IMR-90 (cell line): ENCODE measurements at regions not wholly inside any gene's neighbourhood (a gene's known extent, or its start where the extent isn't known, plus 50 kb on each side); places are given as distances from the start of the nearest gene placed in this dataset.

Source experiments
- ATAC-seq: fragments of 200-7000 bp; cut with Tn5 transposase; 2 replicates; pipeline ENCODE4 v1.9.1; 2020; ENCODE audit warnings: low read depth, mild to moderate bottlenecking, moderate library complexity
- BruUV-seq: library from RNA; stranded (reverse); fragments of 400-500 nt; replicated peaks from 2 replicates; lab custom pipeline; 2021; lab: Mats Ljungman, UMichigan
- CTCF ChIA-PET: fragments of 300-600 bp; formaldehyde crosslinking; extraction: SDS; loops from one replicate; lab custom pipeline; 2021; ENCODE audit warnings: antibody characterized with exemption; lab: Yijun Ruan, JAX
- POLR2A ChIA-PET: fragments of 300-600 bp; sonication (Branson Sonifier 250); formaldehyde crosslinking; loops from one replicate; lab custom pipeline; 2022; ENCODE audit warnings: antibody characterized with exemption; ENCODE audit not compliant: unreplicated experiment; lab: Charles Lee
- DNase-seq: peaks from one replicate; pipeline ENCODE4 v3.0.0; 2013
- H2AFZ ChIP-seq: replicated peaks from 2 replicates; pipeline ENCODE3; 2013; ENCODE audit warnings: low read length, mild to moderate bottlenecking; ENCODE audit not compliant: poor library complexity
- H2AK5ac ChIP-seq: 2 replicates; pipeline ENCODE4 v1.6.1; 2013; ENCODE audit warnings: low read depth, low read length, inconsistent platforms
- H2AK9ac ChIP-seq: replicated peaks from 2 replicates; pipeline ENCODE3; 2013; ENCODE audit warnings: mild to moderate bottlenecking, low read depth, low read length, moderate library complexity; ENCODE audit not compliant: poor library complexity
- H2BK120ac ChIP-seq: 2 replicates; pipeline ENCODE4 v1.6.1; 2013; ENCODE audit warnings: low read depth, low read length, inconsistent platforms
- H2BK15ac ChIP-seq: 3 replicates; pipeline ENCODE4 v1.6.1; 2013; ENCODE audit warnings: low read depth, low read length, inconsistent platforms
- H2BK20ac ChIP-seq: 2 replicates; pipeline ENCODE4 v1.6.1; 2013; ENCODE audit warnings: low read depth, mild to moderate bottlenecking, inconsistent platforms, low read length, moderate library complexity
- H2BK5ac ChIP-seq: 2 replicates; pipeline ENCODE4 v1.6.1; 2013; ENCODE audit warnings: mild to moderate bottlenecking, low read depth, low read length, inconsistent platforms; ENCODE audit not compliant: poor library complexity, severe bottlenecking
- H3K14ac ChIP-seq: replicated peaks from 2 replicates; pipeline ENCODE4 v1.6.1; 2013; ENCODE audit warnings: low read depth, low read length, inconsistent platforms
- H3K18ac ChIP-seq: 2 replicates; pipeline ENCODE4 v1.6.1; 2013; ENCODE audit warnings: low read depth, low read length, control low read depth
- H3K23ac ChIP-seq: 2 replicates; pipeline ENCODE4 v1.6.1; 2013; ENCODE audit warnings: low read depth, low read length, inconsistent platforms
- H3K27ac ChIP-seq: 2 replicates; pipeline ENCODE4 v1.5.1; 2013; ENCODE audit warnings: mild to moderate bottlenecking, control low read depth, low read length; ENCODE audit not compliant: insufficient read depth
- H3K27me3 ChIP-seq: 2 replicates; pipeline ENCODE4 v1.6.1; 2013; ENCODE audit warnings: low read length; ENCODE audit not compliant: control insufficient read depth, insufficient read depth
- H3K36me3 ChIP-seq: 2 replicates; pipeline ENCODE4 v1.6.1; 2013; ENCODE audit warnings: low read length, mixed read lengths; ENCODE audit not compliant: control insufficient read depth, insufficient read depth
- H3K4ac ChIP-seq: 2 replicates; pipeline ENCODE4 v1.6.1; 2013; ENCODE audit warnings: low read depth, low read length, inconsistent platforms
- H3K4me1 ChIP-seq: 2 replicates; pipeline ENCODE4 v1.6.1; 2013; ENCODE audit warnings: low read length, mixed read lengths; ENCODE audit not compliant: control insufficient read depth, insufficient read depth
- H3K4me2 ChIP-seq: 2 replicates; pipeline ENCODE4 v1.6.1; 2013; ENCODE audit warnings: low read depth, mild to moderate bottlenecking, control low read depth, low read length, moderate library complexity
- H3K4me3 ChIP-seq: 2 replicates; pipeline ENCODE4 v1.5.1; 2013; ENCODE audit warnings: low read depth, mild to moderate bottlenecking, control low read depth, low read length, moderate library complexity; ENCODE audit not compliant: insufficient read depth
- H3K56ac ChIP-seq: 2 replicates; pipeline ENCODE4 v1.6.1; 2013; ENCODE audit warnings: low read length, inconsistent platforms; ENCODE audit not compliant: insufficient read depth; ENCODE audit errors: extremely low read depth
- H3K79me1 ChIP-seq, 2 experiments: 2 replicates each; pipeline ENCODE4 v1.6.1; 2013; ENCODE audit warnings: low read length in 2 of 2, inconsistent platforms in 1 of 2, low read depth in 1 of 2
- H3K9ac ChIP-seq: 2 replicates; pipeline ENCODE4 v1.6.1; 2013; ENCODE audit warnings: low read depth, low read length, control low read depth
- H3K9me1 ChIP-seq: 2 replicates; pipeline ENCODE4 v1.6.1; 2013; ENCODE audit warnings: low read length, inconsistent platforms; ENCODE audit not compliant: insufficient read depth
- H3K9me3 ChIP-seq: 2 replicates; pipeline ENCODE4 v1.6.1; 2013; ENCODE audit warnings: low read length; ENCODE audit not compliant: control insufficient read depth, insufficient read depth
- H4K20me1 ChIP-seq: 2 replicates; pipeline ENCODE4 v1.6.1; 2013; ENCODE audit warnings: low read length, inconsistent platforms; ENCODE audit not compliant: insufficient read depth
- H4K5ac ChIP-seq: 2 replicates; pipeline ENCODE4 v1.6.1; 2013; ENCODE audit warnings: mild to moderate bottlenecking, low read depth, low read length, control low read depth
- H4K8ac ChIP-seq, 2 experiments: 2 replicates each; pipeline ENCODE4 v1.6.1; 2013; ENCODE audit warnings: low read depth in 2 of 2, low read length in 2 of 2, control low read depth in 1 of 2, inconsistent platforms in 1 of 2
- H4K91ac ChIP-seq: 2 replicates; pipeline ENCODE4 v1.6.1; 2013; ENCODE audit warnings: low read depth, low read length, inconsistent platforms; ENCODE audit not compliant: insufficient read depth
- BHLHE40 ChIP-seq: fragments of 150-350 bp; IDR thresholded peaks from 2 replicates; pipeline ENCODE4 v1.6.1; 2016; ENCODE audit warnings: mild to moderate bottlenecking, low read depth, low read length
- CEBPB ChIP-seq: IDR thresholded peaks from 2 replicates; pipeline ENCODE4 v1.6.1; 2012; ENCODE audit warnings: low read depth, low read length, improper control_type of control experiment
- CHD1 ChIP-seq: IDR thresholded peaks from 2 replicates; pipeline ENCODE4 v1.6.1; 2012; ENCODE audit warnings: low read depth, low read length, improper control_type of control experiment
- FOS ChIP-seq: fragments of 150-350 bp; IDR thresholded peaks from 2 replicates; pipeline ENCODE4 v1.6.1; 2016; ENCODE audit warnings: low read depth, low read length
- MAFK ChIP-seq: IDR thresholded peaks from 2 replicates; pipeline ENCODE4 v1.6.1; 2012; ENCODE audit warnings: low read depth, low read length, improper control_type of control experiment
- MAZ ChIP-seq: IDR thresholded peaks from 2 replicates; pipeline ENCODE4 v1.6.1; 2012; ENCODE audit warnings: low read depth, mild to moderate bottlenecking, low read length, improper control_type of control experiment, moderate library complexity, borderline replicate concordance
- MXI1 ChIP-seq: IDR thresholded peaks from 2 replicates; pipeline ENCODE4 v1.6.1; 2012; ENCODE audit warnings: low read depth, mild to moderate bottlenecking, low read length, moderate library complexity, borderline replicate concordance
- NFE2L2 ChIP-seq: fragments of 150-350 bp; IDR thresholded peaks from 2 replicates; pipeline ENCODE4 v1.6.1; 2016; ENCODE audit warnings: low read depth, mild to moderate bottlenecking, low read length
- POLR2A ChIP-seq: IDR thresholded peaks from 2 replicates; pipeline ENCODE4 v1.6.1; 2012; ENCODE audit warnings: mild to moderate bottlenecking, low read depth, low read length
- RAD21 ChIP-seq: IDR thresholded peaks from 2 replicates; pipeline ENCODE4 v1.6.1; 2012; ENCODE audit warnings: low read length, improper control_type of control experiment
- RCOR1 ChIP-seq: IDR thresholded peaks from 2 replicates; pipeline ENCODE4 v1.6.1; 2012; ENCODE audit warnings: mild to moderate bottlenecking, low read length, improper control_type of control experiment; ENCODE audit not compliant: insufficient replicate concordance
- RFX5 ChIP-seq: IDR thresholded peaks from 2 replicates; pipeline ENCODE4 v1.8.0; 2012; ENCODE audit warnings: low read depth, mild to moderate bottlenecking, low read length, moderate library complexity
- SMC3 ChIP-seq: fragments of 150-350 bp; IDR thresholded peaks from 2 replicates; pipeline ENCODE4 v1.6.1; 2016; ENCODE audit warnings: low read depth, mild to moderate bottlenecking, antibody characterized with exemption, low read length, moderate library complexity
- whole genome bisulfite sequencing, 2 experiments: methylation state at CpG; one replicate each; pipeline versions ENCODE4 v1.1.5 to v1.1.7; 2013; ENCODE audit warnings: missing lambda C conversion rate in 2 of 2; ENCODE audit not compliant: insufficient read length in 1 of 2; ENCODE audit errors: extremely low coverage in 2 of 2; 5-methylcytosine and 5-hydroxymethylcytosine counted together
- dilution Hi-C: fragments of 300-500 bp; cut with HindIII; formaldehyde crosslinking; loops from one replicate; pipeline ENCODE4 v1.14.3; 2018; ENCODE audit warnings: low sequenced_read_pairs; ENCODE audit not compliant: unreplicated experiment
- in situ Hi-C: fragments of 300-500 bp; cut with MboI; formaldehyde crosslinking; loops from 3 replicates; pipeline ENCODE4 v1.14.3; 2019; ENCODE audit warnings: low sequenced_read_pairs, inconsistent platforms, mixed read lengths
- intact Hi-C: fragments of 100-400 bp; cut with micrococcal nuclease; formaldehyde crosslinking; loops from 2 replicates; pipeline ENCODE4 v1.10.0; 2022
- TF ChIP-seq, protein P1 (sequence below): fragments of 150-350 bp; IDR thresholded peaks from 2 replicates; pipeline ENCODE4 v1.6.1; 2016; ENCODE audit warnings: low read depth, mild to moderate bottlenecking, low read length, moderate library complexity, borderline replicate concordance
- TF ChIP-seq, protein P2 (sequence below): fragments of 150-350 bp; IDR thresholded peaks from 2 replicates; pipeline ENCODE4 v1.6.1; 2017; ENCODE audit warnings: mild to moderate bottlenecking, antibody characterized with exemption, low read length, low read depth
- TF ChIP-seq, protein P3 (sequence below): conservative IDR thresholded peaks from 2 replicates; pipeline ENCODE4 v1.5.1; 2012; ENCODE audit warnings: mild to moderate bottlenecking, low read depth, low read length, improper control_type of control experiment

DNA sequence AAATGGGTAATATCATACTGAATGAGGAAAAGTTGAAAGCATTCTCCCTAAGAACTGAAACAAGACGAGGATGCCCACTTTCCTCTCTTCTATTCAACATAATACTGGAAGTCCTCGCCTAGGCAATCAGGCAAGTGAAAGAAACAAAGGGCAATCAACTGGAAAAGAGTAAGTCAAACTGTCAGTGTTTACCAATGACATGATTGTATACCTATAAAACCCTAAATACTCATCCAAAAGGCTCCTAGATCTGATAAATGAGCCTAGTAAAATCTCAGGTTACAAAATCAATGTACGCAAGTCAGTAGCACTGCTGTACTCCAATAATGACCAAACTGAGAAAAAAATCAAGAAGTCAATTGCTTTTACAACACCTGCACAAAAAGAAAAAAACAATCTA lies 575.8 kb upstream of the PRMT6 start:
- H4K91ac ChIP-seq = no peak overlapping the region
- H3K4me3 ChIP-seq = no peak overlapping the region
- TF ChIP-seq, protein P1, sequence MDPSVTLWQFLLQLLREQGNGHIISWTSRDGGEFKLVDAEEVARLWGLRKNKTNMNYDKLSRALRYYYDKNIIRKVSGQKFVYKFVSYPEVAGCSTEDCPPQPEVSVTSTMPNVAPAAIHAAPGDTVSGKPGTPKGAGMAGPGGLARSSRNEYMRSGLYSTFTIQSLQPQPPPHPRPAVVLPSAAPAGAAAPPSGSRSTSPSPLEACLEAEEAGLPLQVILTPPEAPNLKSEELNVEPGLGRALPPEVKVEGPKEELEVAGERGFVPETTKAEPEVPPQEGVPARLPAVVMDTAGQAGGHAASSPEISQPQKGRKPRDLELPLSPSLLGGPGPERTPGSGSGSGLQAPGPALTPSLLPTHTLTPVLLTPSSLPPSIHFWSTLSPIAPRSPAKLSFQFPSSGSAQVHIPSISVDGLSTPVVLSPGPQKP = no peak
- TF ChIP-seq RCOR1 = no peak
- TF ChIP-seq CHD1 = no peak
- TF ChIP-seq POLR2A = no peak
- TF ChIP-seq, protein P2, sequence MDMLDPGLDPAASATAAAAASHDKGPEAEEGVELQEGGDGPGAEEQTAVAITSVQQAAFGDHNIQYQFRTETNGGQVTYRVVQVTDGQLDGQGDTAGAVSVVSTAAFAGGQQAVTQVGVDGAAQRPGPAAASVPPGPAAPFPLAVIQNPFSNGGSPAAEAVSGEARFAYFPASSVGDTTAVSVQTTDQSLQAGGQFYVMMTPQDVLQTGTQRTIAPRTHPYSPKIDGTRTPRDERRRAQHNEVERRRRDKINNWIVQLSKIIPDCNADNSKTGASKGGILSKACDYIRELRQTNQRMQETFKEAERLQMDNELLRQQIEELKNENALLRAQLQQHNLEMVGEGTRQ = no peak
- no peak for TF ChIP-seq RAD21
- TF ChIP-seq MAFK = no peak
- TF ChIP-seq BHLHE40 = no peak
- TF ChIP-seq MAZ = no peak
- TF ChIP-seq CEBPB = no peak
- TF ChIP-seq NFE2L2 = no peak
- TF ChIP-seq SMC3 = no peak
- TF ChIP-seq MXI1 = no peak
- no peak for TF ChIP-seq FOS
- TF ChIP-seq, protein P3, sequence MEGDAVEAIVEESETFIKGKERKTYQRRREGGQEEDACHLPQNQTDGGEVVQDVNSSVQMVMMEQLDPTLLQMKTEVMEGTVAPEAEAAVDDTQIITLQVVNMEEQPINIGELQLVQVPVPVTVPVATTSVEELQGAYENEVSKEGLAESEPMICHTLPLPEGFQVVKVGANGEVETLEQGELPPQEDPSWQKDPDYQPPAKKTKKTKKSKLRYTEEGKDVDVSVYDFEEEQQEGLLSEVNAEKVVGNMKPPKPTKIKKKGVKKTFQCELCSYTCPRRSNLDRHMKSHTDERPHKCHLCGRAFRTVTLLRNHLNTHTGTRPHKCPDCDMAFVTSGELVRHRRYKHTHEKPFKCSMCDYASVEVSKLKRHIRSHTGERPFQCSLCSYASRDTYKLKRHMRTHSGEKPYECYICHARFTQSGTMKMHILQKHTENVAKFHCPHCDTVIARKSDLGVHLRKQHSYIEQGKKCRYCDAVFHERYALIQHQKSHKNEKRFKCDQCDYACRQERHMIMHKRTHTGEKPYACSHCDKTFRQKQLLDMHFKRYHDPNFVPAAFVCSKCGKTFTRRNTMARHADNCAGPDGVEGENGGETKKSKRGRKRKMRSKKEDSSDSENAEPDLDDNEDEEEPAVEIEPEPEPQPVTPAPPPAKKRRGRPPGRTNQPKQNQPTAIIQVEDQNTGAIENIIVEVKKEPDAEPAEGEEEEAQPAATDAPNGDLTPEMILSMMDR = no peak
- TF ChIP-seq RFX5 = no peak
- H3K9me3 ChIP-seq = 0 out of 2 replicates have a peak, but pooled peaks cover 2% of the 10 kb centered on the region
- no peak overlapping the region for H3K9ac ChIP-seq
- no TSS peak for BruUV-seq
- no peak overlapping the region for H2AK9ac ChIP-seq
- no peaks in the 10 kb centered on the region for H3K36me3 ChIP-seq
- H3K23ac ChIP-seq = no peak overlapping the region
- H2BK5ac ChIP-seq = no peak overlapping the region
- 100% methylated on average over 1 of the region's 3 CpGs; no CpG with 5 or more reads in 1 of the 2 experiments for WGBS, 2 experiments
- dilution Hi-C loops (no loop called here), in situ Hi-C loops (no loop called here), intact Hi-C loops (no loop called here)
- no peaks in the 10 kb centered on the region for H3K9me1 ChIP-seq
- no peak overlapping the region for H2BK120ac ChIP-seq
- ChIA-PET CTCF (no interaction called here), POLR2A (no interaction called here)
- H3K4me1 ChIP-seq = no peaks in the 10 kb centered on the region
- no peak overlapping the region for H2AFZ ChIP-seq
- H3K27me3 ChIP-seq = no peaks in the 10 kb centered on the region
- ATAC-seq (no peak), DNase-seq (no peak)
- H3K4ac ChIP-seq = no peak overlapping the region
- H4K8ac ChIP-seq = no peak overlapping the region
- H3K4me2 ChIP-seq = no peak overlapping the region
- no peak overlapping the region for H2BK15ac ChIP-seq
- no peak overlapping the region for H3K27ac ChIP-seq
- H2BK20ac ChIP-seq = no peak overlapping the region
- no peaks in the 10 kb centered on the region for H4K20me1 ChIP-seq
- no peak overlapping the region for H4K5ac ChIP-seq
- H3K56ac ChIP-seq = no peak overlapping the region
- no peak overlapping the region for H3K14ac ChIP-seq
- no peaks in the 10 kb centered on the region for H3K79me1 ChIP-seq
- H3K18ac ChIP-seq = no peak overlapping the region
- H2AK5ac ChIP-seq = no peak overlapping the region
